Spleen (tissue), 7 donors: ENCODE measurements at regions not wholly inside any gene's neighbourhood (a gene's known extent, or its start where the extent isn't known, plus 50 kb on each side); places are given as distances from the start of the nearest gene placed in this dataset.

Experiments
- POLR2A ChIP-seq, 3 donors: fragments of 450-650 bp; IDR thresholded peaks; one replicate each; pipeline ENCODE4 v1.5.1; 2017; ENCODE audit warnings: antibody characterized with exemption in 3 of 3, mild to moderate bottlenecking in 1 of 3
- TF ChIP-seq, protein P1 (sequence below), 11 experiments: fragments of 200-600 bp in 7 of 11; fragments of 450-650 bp in 4 of 11; sonication (generic) in 4 of 11; IDR thresholded peaks in 8 of 11; conservative IDR thresholded peaks in 3 of 11; 1 replicate in 7 of 11; 2 replicates in 4 of 11; pipeline versions ENCODE4 v1.4.0 to v1.8.0; 2016 to 2021; ENCODE audit warnings: antibody characterized with exemption in 11 of 11, inconsistent platforms in 4 of 11, mild to moderate bottlenecking in 1 of 11
- donor health status: DM: no; HTN: no; CAD: no; lungs with moderate emphysema.
- donor health status: DM: no; HTN: no; CAD: no.
- donor health status: DM: no; HTN: no; CAD: no.

GRCh38 chr4:174396599-174397110, 112.9 kb downstream of the CEP44 start:
- TF ChIP-seq, protein P1, sequence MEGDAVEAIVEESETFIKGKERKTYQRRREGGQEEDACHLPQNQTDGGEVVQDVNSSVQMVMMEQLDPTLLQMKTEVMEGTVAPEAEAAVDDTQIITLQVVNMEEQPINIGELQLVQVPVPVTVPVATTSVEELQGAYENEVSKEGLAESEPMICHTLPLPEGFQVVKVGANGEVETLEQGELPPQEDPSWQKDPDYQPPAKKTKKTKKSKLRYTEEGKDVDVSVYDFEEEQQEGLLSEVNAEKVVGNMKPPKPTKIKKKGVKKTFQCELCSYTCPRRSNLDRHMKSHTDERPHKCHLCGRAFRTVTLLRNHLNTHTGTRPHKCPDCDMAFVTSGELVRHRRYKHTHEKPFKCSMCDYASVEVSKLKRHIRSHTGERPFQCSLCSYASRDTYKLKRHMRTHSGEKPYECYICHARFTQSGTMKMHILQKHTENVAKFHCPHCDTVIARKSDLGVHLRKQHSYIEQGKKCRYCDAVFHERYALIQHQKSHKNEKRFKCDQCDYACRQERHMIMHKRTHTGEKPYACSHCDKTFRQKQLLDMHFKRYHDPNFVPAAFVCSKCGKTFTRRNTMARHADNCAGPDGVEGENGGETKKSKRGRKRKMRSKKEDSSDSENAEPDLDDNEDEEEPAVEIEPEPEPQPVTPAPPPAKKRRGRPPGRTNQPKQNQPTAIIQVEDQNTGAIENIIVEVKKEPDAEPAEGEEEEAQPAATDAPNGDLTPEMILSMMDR (IDR thresholded peaks at IDR 0.05 in 8 of 11, conservative IDR thresholded peaks at IDR 0.05 in 3 of 11) = no peak
- no peak for TF ChIP-seq POLR2A (IDR thresholded peaks at IDR 0.05)
